ENCODE measurements at regions not wholly inside any gene's neighbourhood (a gene's known extent, or its start where the extent isn't known, plus 50 kb on each side); places are given as distances from the start of the nearest gene placed in this dataset.

DNA sequence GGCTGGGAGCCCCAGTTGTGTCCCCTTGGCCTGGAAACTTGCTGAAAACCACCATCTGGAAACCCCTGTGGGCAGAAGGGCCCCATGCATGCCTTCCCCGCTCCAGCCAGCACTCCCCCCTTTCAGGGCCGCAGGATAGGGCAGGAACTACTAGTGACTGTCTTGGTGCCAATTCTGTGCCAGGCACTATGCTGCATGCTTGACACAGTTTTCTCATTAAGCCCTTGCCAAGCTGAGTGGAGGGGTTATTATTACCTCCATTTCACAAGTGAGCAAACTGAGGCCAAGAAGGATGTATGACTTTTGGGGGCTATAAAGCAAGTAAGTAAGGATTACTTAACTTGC, 73.6 kb upstream of the PJA1 start:
- TF ChIP-seq RAD21 (IDR thresholded peaks at IDR 0.05; ENCODE audit: low read depth) (no peak), CEBPB (IDR thresholded peaks at IDR 0.05) (no peak), EP300 (IDR thresholded peaks at IDR 0.05; ENCODE audit: borderline replicate concordance) (no peak), ZBTB7A (IDR thresholded peaks at IDR 0.05; ENCODE audit: low read depth) (no peak), EGR1 (IDR thresholded peaks at IDR 0.05) (no peak), CREB1 (IDR thresholded peaks at IDR 0.05; ENCODE audit: low read depth) (no peak), FOXM1 (IDR thresholded peaks at IDR 0.05; ENCODE audit: borderline replicate concordance, low read depth) (no peak), TAF1 (IDR thresholded peaks at IDR 0.05; ENCODE audit: low read depth) (no peak), TCF12 (IDR thresholded peaks at IDR 0.05; ENCODE audit: low read depth) (no peak)
- TF ChIP-seq, protein P1, sequence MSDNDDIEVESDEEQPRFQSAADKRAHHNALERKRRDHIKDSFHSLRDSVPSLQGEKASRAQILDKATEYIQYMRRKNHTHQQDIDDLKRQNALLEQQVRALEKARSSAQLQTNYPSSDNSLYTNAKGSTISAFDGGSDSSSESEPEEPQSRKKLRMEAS (IDR thresholded peaks at IDR 0.05): no peak
- TF ChIP-seq, protein P2, sequence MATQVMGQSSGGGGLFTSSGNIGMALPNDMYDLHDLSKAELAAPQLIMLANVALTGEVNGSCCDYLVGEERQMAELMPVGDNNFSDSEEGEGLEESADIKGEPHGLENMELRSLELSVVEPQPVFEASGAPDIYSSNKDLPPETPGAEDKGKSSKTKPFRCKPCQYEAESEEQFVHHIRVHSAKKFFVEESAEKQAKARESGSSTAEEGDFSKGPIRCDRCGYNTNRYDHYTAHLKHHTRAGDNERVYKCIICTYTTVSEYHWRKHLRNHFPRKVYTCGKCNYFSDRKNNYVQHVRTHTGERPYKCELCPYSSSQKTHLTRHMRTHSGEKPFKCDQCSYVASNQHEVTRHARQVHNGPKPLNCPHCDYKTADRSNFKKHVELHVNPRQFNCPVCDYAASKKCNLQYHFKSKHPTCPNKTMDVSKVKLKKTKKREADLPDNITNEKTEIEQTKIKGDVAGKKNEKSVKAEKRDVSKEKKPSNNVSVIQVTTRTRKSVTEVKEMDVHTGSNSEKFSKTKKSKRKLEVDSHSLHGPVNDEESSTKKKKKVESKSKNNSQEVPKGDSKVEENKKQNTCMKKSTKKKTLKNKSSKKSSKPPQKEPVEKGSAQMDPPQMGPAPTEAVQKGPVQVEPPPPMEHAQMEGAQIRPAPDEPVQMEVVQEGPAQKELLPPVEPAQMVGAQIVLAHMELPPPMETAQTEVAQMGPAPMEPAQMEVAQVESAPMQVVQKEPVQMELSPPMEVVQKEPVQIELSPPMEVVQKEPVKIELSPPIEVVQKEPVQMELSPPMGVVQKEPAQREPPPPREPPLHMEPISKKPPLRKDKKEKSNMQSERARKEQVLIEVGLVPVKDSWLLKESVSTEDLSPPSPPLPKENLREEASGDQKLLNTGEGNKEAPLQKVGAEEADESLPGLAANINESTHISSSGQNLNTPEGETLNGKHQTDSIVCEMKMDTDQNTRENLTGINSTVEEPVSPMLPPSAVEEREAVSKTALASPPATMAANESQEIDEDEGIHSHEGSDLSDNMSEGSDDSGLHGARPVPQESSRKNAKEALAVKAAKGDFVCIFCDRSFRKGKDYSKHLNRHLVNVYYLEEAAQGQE (IDR thresholded peaks at IDR 0.05; ENCODE audit: low read depth): no peak

All from Ishikawa (cell line).